A549 (cell line): ENCODE measurements at regions not wholly inside any gene's neighbourhood (a gene's known extent, or its start where the extent isn't known, plus 50 kb on each side); places are given as distances from the start of the nearest gene placed in this dataset.

Source experiments
- ATAC-seq, 2 experiments: fragments of 200-7000 bp in 1 of 2; fragments of >200 bp in 1 of 2; cut with Nextera tagmentation in 1 of 2; cut with Tn5 transposase in 1 of 2; 3 replicates each; pipeline versions ENCODE4 v1.8.0 to v1.9.1; 2018 to 2020; ENCODE audit warnings: mild to moderate bottlenecking in 1 of 2, moderate library complexity in 1 of 2
- CTCF ChIA-PET: fragments of 300-600 bp; sonication (Branson Sonifier 250); formaldehyde crosslinking; extraction: SDS; loops from one replicate; lab custom pipeline; 2021; ENCODE audit warnings: antibody characterized with exemption, inconsistent platforms; lab: Yijun Ruan, JAX
- POLR2A ChIA-PET: fragments of 350-600 bp; formaldehyde crosslinking; extraction: SDS; loops from one replicate; lab custom pipeline; 2021; ENCODE audit warnings: antibody characterized with exemption, inconsistent platforms; lab: Yijun Ruan, JAX
- DNase-seq, 2 experiments: peaks; one replicate each; pipeline versions ENCODE4 v3.0.0 to v3.0.0-alpha.2; 2011 to 2016; ENCODE audit warnings: low read depth in 1 of 2, low spot score in 1 of 2
- FAIRE-seq: peaks from 2 replicates; lab custom pipeline; 2011; peaks lifted over from hg19 to GRCh38; lab: Jason Lieb, UNC
- H3K27ac ChIP-seq, 2 experiments: fragments of >200 bp; sonication (Bioruptor Twin); formaldehyde crosslinking; 3 replicates each; pipeline ENCODE4 v1.5.1; 2016 to 2017
- H3K4me1 ChIP-seq: fragments of >200 bp; sonication (Bioruptor Twin); formaldehyde crosslinking; 3 replicates; pipeline ENCODE4 v1.6.1; 2016
- H3K4me2 ChIP-seq: fragments of >200 bp; sonication (Bioruptor Twin); formaldehyde crosslinking; 3 replicates; pipeline ENCODE4 v1.6.1; 2016
- H3K4me3 ChIP-seq: fragments of >200 bp; sonication (Bioruptor Twin); formaldehyde crosslinking; 3 replicates; pipeline ENCODE4 v1.5.1; 2016
- H3K9me3 ChIP-seq: fragments of >200 bp; sonication (Bioruptor Twin); formaldehyde crosslinking; 3 replicates; pipeline ENCODE4 v1.6.1; 2016
- BHLHE40 ChIP-seq: IDR thresholded peaks from 2 replicates; pipeline ENCODE4 v1.6.1; 2012; ENCODE audit warnings: low read depth, low read length, inconsistent platforms
- CBX8 ChIP-seq: fragments of 200-600 bp; sonication (generic); IDR thresholded peaks from 2 replicates; pipeline ENCODE4 v1.6.1; 2016
- CEBPB ChIP-seq, 2 experiments: fragments of >200 bp in 1 of 2; sonication (Bioruptor Twin) in 1 of 2; formaldehyde crosslinking in 1 of 2; IDR thresholded peaks; 2 replicates each; pipeline ENCODE4 v1.6.1; 2012 to 2016
- CHD2 ChIP-seq: fragments of 150-350 bp; IDR thresholded peaks from 2 replicates; pipeline ENCODE4 v1.6.1; 2014; ENCODE audit warnings: low read length; ENCODE audit not compliant: partially characterized antibody
- E2F6 ChIP-seq: IDR thresholded peaks from 2 replicates; pipeline ENCODE4 v1.6.1; 2012; ENCODE audit warnings: low read depth, borderline replicate concordance
- ELK1 ChIP-seq: fragments of 150-350 bp; IDR thresholded peaks from 2 replicates; pipeline ENCODE4 v1.6.1; 2014; ENCODE audit warnings: low read depth, mild to moderate bottlenecking, low read length
- EP300 ChIP-seq, 2 experiments: fragments of >200 bp; sonication (Bioruptor Twin); formaldehyde crosslinking; IDR thresholded peaks; 2 replicates in 1 of 2; 3 replicates in 1 of 2; pipeline ENCODE4 v1.6.1; 2016 to 2017
- FOXS1 ChIP-seq: fragments of 250-450 bp; sonication (Bioruptor Pico); IDR thresholded peaks from 2 replicates; pipeline ENCODE4 v1.5.0; 2020; ENCODE audit warnings: mild to moderate bottlenecking, moderate library complexity
- GATA3 ChIP-seq: IDR thresholded peaks from 2 replicates; pipeline ENCODE4 v1.6.1; 2012; ENCODE audit warnings: borderline replicate concordance
- HDAC2 ChIP-seq: fragments of 200-600 bp; sonication (generic); IDR thresholded peaks from 2 replicates; pipeline ENCODE4 v1.6.1; 2016
- HEYL ChIP-seq: fragments of 250-450 bp; sonication (Bioruptor Pico); IDR thresholded peaks from 2 replicates; pipeline ENCODE4 v1.8.0; 2021; ENCODE audit warnings: mild to moderate bottlenecking, moderate library complexity
- HMGXB4 ChIP-seq: fragments of 250-450 bp; sonication (Bioruptor Pico); IDR thresholded peaks from 2 replicates; pipeline ENCODE4 v1.5.0; 2021; ENCODE audit warnings: mild to moderate bottlenecking, moderate library complexity, borderline replicate concordance
- KDM5A ChIP-seq: fragments of 200-600 bp; sonication (generic); IDR thresholded peaks from 2 replicates; pipeline ENCODE4 v1.6.1; 2016; ENCODE audit warnings: antibody characterized with exemption, mild to moderate bottlenecking
- NR3C1 ChIP-seq: fragments of >200 bp; sonication (Bioruptor Twin); formaldehyde crosslinking; IDR thresholded peaks from 3 replicates; pipeline ENCODE4 v1.6.1; 2017
- PBX3 ChIP-seq: IDR thresholded peaks from 2 replicates; pipeline ENCODE4 v1.6.1; 2012
- POLR2AphosphoS2 ChIP-seq: conservative IDR thresholded peaks from 2 replicates; pipeline ENCODE4 v1.6.1; 2012; ENCODE audit warnings: low read length, improper control_type of control experiment, inconsistent platforms
- RARB ChIP-seq: fragments of 250-450 bp; sonication (Bioruptor Pico); IDR thresholded peaks from 2 replicates; pipeline ENCODE4 v1.8.0; 2021; ENCODE audit warnings: mild to moderate bottlenecking, moderate library complexity
- RCOR1 ChIP-seq: fragments of 150-350 bp; IDR thresholded peaks from 2 replicates; pipeline ENCODE4 v1.6.1; 2014; ENCODE audit warnings: antibody characterized with exemption, low read length, low read depth
- REST ChIP-seq: fragments of 200-600 bp; sonication (generic); IDR thresholded peaks from 2 replicates; pipeline ENCODE4 v1.6.1; 2016; ENCODE audit warnings: antibody characterized with exemption, mild to moderate bottlenecking, moderate library complexity
- SMC3 ChIP-seq: fragments of >200 bp; sonication (Bioruptor Twin); formaldehyde crosslinking; IDR thresholded peaks from 3 replicates; pipeline ENCODE4 v1.6.1; 2018; ENCODE audit warnings: inconsistent platforms
- SREBF2 ChIP-seq: fragments of 450-650 bp; IDR thresholded peaks from 2 replicates; pipeline ENCODE4 v1.6.1; 2014; ENCODE audit warnings: mild to moderate bottlenecking, moderate library complexity
- TFCP2L1 ChIP-seq: fragments of 250-450 bp; sonication (Bioruptor Pico); IDR thresholded peaks from 2 replicates; pipeline ENCODE4 v1.5.0; 2021; ENCODE audit warnings: mild to moderate bottlenecking
- USF2 ChIP-seq: fragments of 450-650 bp; IDR thresholded peaks from 2 replicates; pipeline ENCODE4 v1.6.1; 2014; ENCODE audit warnings: antibody characterized with exemption
- WGBS: methylation state at CpG from one replicate; pipeline ENCODE4 v1.1.6; 2017; ENCODE audit errors: missing lambda C conversion rate; 5-methylcytosine and 5-hydroxymethylcytosine counted together

- no peak for FAIRE-seq
- H3K4me3 ChIP-seq, result no peak overlapping the region
- POLR2A ChIA-PET, result no interaction called here
- no peak for TF ChIP-seq USF2
- TF ChIP-seq PBX3, result no peak
- TF ChIP-seq CEBPB (IDR thresholded peaks at IDR 0.05), result no peak
- TF ChIP-seq SREBF2, result no peak
- TF ChIP-seq E2F6, result no peak
- TF ChIP-seq HDAC2, result no peak
- TF ChIP-seq BHLHE40, result no peak
- no peak for TF ChIP-seq CHD2
- no peak for TF ChIP-seq EP300 (IDR thresholded peaks at IDR 0.05)
- TF ChIP-seq SMC3, result no peak
- TF ChIP-seq TFCP2L1 (CRISPR knock-in tag), result no peak
- no peak for TF ChIP-seq RARB (CRISPR knock-in tag)
- no peak for TF ChIP-seq HMGXB4 (CRISPR knock-in tag)
- no peak for TF ChIP-seq GATA3
- no peak for TF ChIP-seq ELK1
- TF ChIP-seq NR3C1, result no peak
- no peak for TF ChIP-seq POLR2AphosphoS2
- no peak overlapping the region for H3K4me2 ChIP-seq
- no peaks in the 10 kb centered on the region for H3K9me3 ChIP-seq
- ATAC-seq, result no peak
- WGBS, result 90% methylated on average over 7 of the region's 13 CpGs
- 0 out of 6 replicates have a peak overlapping the region, but pooled peaks of 1 of the 2 experiments have one; percentile 1 for H3K27ac ChIP-seq
- no peak for DNase-seq
- peaks cover 10% of the 10 kb centered on the region for H3K4me1 ChIP-seq
- CTCF ChIA-PET, result interaction anchor here (0.6 to 1.6 kb wide), 3 partner anchors 30 to 321 kb away, joined by 3 to 5 read pairs (median 5); no protein-coding TSS in a partner anchor
Measured at GRCh38 chr12:124428792-124429281, 133.9 kb downstream of the RFLNA start.

- ChIA-PET POLR2A (no interaction called here), CTCF (interaction anchor here (0.6 to 1.6 kb wide), 3 partner anchors 29 to 321 kb away, joined by 3 to 5 read pairs (median 5); no protein-coding TSS in a partner anchor)
- no peaks in the 10 kb centered on the region for H3K9me3 ChIP-seq
- no peak for FAIRE-seq
- no peak for ATAC-seq
- no peak overlapping the region for H3K4me3 ChIP-seq
- TF ChIP-seq HEYL (no peak), PBX3 (no peak), RCOR1 (no peak), ELK1 (no peak), KDM5A (no peak), SREBF2 (no peak), SMC3 (no peak), CHD2 (no peak), FOXS1 (CRISPR knock-in tag) (no peak), REST (no peak), TFCP2L1 (CRISPR knock-in tag) (no peak), CBX8 (no peak)
- no peak for DNase-seq
- peaks cover 16% of the 10 kb centered on the region for H3K4me1 ChIP-seq
- H3K4me2 ChIP-seq, result no peak overlapping the region
- H3K27ac ChIP-seq, result no peak overlapping the region
- 93% methylated on average over 22 of the region's 23 CpGs for WGBS
Measured at GRCh38 chr12:124428136-124428791, 133.4 kb downstream of the RFLNA start.
